Neural progenitor cell (in vitro differentiated cells): ENCODE measurements at regions not wholly inside any gene's neighbourhood (a gene's known extent, or its start where the extent isn't known, plus 50 kb on each side); places are given as distances from the start of the nearest gene placed in this dataset.

Experiments used
- EZH2 ChIP-seq: fragments of 200-600 bp; sonication (generic); IDR thresholded peaks from 2 replicates; pipeline ENCODE4 v1.6.1; 2017; ENCODE audit warnings: antibody characterized with exemption, mild to moderate bottlenecking, moderate library complexity
- EZH2phosphoT487 ChIP-seq: fragments of 200-600 bp; sonication (generic); IDR thresholded peaks from 2 replicates; pipeline ENCODE4 v1.6.1; 2017; ENCODE audit warnings: antibody characterized with exemption
- TF ChIP-seq, protein P1 (sequence below): fragments of 200-600 bp; sonication (generic); IDR thresholded peaks from 2 replicates; pipeline ENCODE4 v1.5.1; 2017; ENCODE audit warnings: antibody characterized with exemption, mild to moderate bottlenecking

DNA sequence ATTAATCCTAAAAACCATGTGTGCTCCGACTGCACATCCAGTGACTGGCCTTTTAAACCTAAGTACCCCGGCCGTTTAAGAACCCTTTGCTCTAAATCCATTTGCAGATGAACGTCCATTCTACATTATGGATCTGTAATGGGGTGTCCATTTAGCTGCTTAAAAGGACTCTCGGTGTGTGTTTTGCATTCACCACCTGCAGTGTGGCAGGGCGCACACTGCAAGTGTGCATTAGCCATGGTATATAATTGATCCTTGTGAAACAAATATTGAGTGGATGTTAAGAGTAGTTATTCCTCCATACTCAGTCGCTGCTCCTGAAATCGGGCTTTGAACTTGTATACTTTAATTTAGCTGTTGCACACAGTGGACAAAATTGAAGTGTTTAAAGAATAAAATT is 190.1 kb upstream of the WWC1 start:
- TF ChIP-seq, protein P1, sequence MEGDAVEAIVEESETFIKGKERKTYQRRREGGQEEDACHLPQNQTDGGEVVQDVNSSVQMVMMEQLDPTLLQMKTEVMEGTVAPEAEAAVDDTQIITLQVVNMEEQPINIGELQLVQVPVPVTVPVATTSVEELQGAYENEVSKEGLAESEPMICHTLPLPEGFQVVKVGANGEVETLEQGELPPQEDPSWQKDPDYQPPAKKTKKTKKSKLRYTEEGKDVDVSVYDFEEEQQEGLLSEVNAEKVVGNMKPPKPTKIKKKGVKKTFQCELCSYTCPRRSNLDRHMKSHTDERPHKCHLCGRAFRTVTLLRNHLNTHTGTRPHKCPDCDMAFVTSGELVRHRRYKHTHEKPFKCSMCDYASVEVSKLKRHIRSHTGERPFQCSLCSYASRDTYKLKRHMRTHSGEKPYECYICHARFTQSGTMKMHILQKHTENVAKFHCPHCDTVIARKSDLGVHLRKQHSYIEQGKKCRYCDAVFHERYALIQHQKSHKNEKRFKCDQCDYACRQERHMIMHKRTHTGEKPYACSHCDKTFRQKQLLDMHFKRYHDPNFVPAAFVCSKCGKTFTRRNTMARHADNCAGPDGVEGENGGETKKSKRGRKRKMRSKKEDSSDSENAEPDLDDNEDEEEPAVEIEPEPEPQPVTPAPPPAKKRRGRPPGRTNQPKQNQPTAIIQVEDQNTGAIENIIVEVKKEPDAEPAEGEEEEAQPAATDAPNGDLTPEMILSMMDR: no peak
- TF ChIP-seq EZH2 (no peak), EZH2phosphoT487 (no peak)
